WTC11 (cell line): ENCODE measurements at regions not wholly inside any gene's neighbourhood (a gene's known extent, or its start where the extent isn't known, plus 50 kb on each side); places are given as distances from the start of the nearest gene placed in this dataset.

Source experiments
- NFYB ChIP-seq: sonication (generic); formaldehyde crosslinking; conservative IDR thresholded peaks from 2 replicates; pipeline ENCODE4 v1.8.0; 2022; ENCODE audit warnings: low read depth, missing genetic modification reagents
- SP1 ChIP-seq: sonication (generic); formaldehyde crosslinking; conservative IDR thresholded peaks from 2 replicates; pipeline ENCODE4 v1.8.1; 2022; ENCODE audit warnings: missing genetic modification reagents
- ZNF138 ChIP-seq: sonication (generic); formaldehyde crosslinking; conservative IDR thresholded peaks from 2 replicates; pipeline ENCODE4 v1.8.1; 2022; ENCODE audit warnings: mild to moderate bottlenecking, moderate library complexity, missing genetic modification reagents

- TF ChIP-seq NFYB (CRISPR knock-in tag) (no peak), ZNF138 (CRISPR knock-in tag) (no peak), SP1 (CRISPR knock-in tag) (no peak)
These were observed 146.2 kb upstream of the KLF4 start for GRCh38 chr9:107635803-107636174.
